Activated T-helper 1 cell treated with Interleukin-2 at 50 U/mL for 16 hours (primary cell): ENCODE measurements at regions not wholly inside any gene's neighbourhood (a gene's known extent, or its start where the extent isn't known, plus 50 kb on each side); places are given as distances from the start of the nearest gene placed in this dataset.
"Not testable (repeated sequence)": the region's sequence is repeated elsewhere in the genome, so short reads cannot be mapped to it uniquely, and the experiment has no call there.

Experiments
- DNase-seq: peaks from one replicate; pipeline ENCODE4 v3.0.0-alpha.2; 2020; ENCODE audit warnings: low read depth

- DNase-seq, result no peak
These were observed 52.7 kb upstream of the SERBP1 start for GRCh38 chr1:67482733-67483482.

- DNase-seq, result no peak
These were observed 54.3 kb upstream of the SERBP1 start for GRCh38 chr1:67484492-67484891.

DNA sequence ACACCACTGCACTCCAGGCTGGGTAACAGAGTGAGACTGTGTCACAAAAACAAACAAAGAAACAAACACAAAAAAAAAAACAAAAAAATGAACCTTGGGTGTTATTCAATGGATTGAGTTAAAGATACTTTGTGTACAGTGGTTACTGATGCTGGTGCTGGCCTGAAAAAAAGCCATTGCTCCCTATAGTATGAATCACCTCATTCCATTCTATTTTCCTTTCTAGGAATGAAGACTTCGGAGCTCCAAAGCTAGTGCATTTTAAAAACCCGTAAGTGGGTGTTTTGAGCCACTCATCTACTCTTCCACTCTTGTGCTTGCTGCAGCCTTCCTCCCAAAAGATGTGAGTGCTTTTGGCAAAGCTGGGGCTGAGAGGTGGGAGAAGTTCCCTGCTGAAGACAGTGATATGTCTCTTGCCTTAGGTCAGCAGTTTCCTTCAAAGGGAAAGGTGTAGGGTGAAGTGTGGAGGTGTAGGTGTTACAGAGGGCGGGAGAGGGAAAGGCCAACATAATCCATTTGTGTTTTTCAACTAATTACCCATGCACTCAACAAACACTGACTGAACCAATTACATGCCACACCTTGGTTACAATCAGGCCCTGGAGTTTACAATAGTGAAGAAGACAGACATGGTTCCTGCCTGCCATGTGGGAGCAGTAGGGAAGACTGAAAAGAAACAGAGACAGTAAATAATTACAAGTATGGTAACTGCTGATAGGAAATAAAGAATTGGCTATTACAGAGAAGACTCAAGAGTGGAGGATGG is 55.0 kb upstream of the SERBP1 start:
- DNase-seq, result no peak

DNA sequence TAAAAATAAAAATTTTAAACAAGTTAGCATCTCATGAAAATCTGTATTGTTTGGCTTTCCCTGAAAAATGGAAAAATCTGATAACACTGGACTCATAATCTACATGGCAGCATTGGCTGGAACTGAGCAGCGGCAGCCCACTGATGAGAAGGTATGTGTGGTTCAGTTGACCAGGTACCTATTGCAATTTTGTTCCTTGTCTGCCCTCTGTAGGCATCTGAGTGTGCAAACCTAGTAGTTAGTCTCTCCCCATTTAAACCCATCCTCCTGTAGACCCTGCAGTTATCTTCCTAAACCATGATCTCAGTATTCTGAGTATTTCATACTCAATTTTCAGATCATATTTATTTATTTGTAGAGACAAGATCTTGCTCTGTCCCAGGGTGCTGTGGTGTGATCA is 59.4 kb upstream of the SERBP1 start:
- DNase-seq, result no peak

DNA sequence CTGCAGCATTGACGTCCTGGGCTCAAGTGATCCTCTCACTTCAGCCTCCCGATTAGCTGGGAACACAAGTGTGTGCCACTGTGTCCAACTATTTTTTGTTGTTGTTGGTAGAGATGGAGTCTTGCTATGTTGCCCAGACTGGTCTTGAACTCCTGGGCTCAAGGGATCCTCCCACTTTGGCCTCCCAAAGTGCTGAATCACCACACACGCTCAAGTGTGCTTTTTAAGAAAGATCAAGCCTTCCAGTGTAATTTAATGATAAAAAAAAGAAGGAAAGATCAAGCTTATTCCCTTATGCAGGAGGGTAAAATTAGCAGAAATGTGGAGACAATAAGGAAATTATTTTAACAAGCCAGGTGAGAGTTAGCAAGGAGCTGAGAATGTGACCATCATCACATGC is 61.1 kb upstream of the SERBP1 start:
- no peak for DNase-seq

GRCh38 chr1:67493148-67493547 is 62.9 kb upstream of the SERBP1 start:
- DNase-seq, result no peak

- no peak for DNase-seq
These were observed 65.1 kb upstream of the SERBP1 start for GRCh38 chr1:67495327-67495726.

GRCh38 chr1:67496329-67496728 is 66.1 kb upstream of the SERBP1 start:
- no peak for DNase-seq

GRCh38 chr1:67500413-67500959 is 70.3 kb upstream of the SERBP1 start:
- peak; percentile 75 for DNase-seq

DNA sequence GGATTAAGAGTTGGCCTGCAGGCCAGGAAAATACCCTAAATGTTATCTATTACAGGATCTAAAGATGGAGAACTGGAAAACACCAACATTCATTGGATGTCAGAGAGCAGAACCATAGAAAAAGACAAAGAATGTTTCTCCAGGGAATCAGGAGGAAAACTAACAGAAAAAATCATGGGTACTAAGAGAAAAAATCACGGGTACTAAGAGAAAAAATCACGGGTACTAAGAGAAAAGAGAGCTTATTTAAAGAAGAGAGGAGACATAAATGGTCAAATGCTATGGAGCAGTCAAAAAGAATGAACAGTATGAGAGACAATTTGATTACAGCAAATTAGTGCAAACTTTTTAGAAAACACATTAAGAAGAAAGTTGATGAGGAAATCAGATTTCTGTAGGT is 73.8 kb upstream of the SERBP1 start:
- DNase-seq, result no peak

- not testable (repeated sequence) for DNase-seq
These were observed 83.4 kb upstream of the SERBP1 start for GRCh38 chr1:67513392-67514294.

DNA sequence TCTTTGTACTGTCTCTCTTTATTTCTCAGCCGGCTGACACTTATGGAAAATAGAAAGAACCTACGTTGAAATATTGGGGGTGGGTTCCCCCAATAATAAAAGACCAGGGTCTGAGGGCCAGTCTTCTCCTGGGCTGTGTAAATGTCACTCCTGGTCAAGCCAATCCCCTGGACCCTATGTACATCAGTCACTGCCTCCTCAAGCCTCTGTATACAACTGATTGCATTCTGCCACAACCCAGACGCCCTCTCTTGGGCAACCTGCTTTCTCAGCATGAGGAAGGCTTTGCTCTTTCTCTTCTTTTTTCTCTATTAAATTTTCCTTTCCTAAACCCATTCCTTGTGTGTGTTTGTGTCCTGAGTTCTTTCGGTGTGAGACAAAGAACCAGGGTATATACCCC is 84.1 kb upstream of the SERBP1 start:
- DNase-seq, result no peak

GRCh38 chr1:67514786-67515185 is 84.6 kb upstream of the SERBP1 start:
- no peak for DNase-seq

- DNase-seq, result no peak
These were observed 85.3 kb upstream of the SERBP1 start for GRCh38 chr1:67515324-67516080.

DNA sequence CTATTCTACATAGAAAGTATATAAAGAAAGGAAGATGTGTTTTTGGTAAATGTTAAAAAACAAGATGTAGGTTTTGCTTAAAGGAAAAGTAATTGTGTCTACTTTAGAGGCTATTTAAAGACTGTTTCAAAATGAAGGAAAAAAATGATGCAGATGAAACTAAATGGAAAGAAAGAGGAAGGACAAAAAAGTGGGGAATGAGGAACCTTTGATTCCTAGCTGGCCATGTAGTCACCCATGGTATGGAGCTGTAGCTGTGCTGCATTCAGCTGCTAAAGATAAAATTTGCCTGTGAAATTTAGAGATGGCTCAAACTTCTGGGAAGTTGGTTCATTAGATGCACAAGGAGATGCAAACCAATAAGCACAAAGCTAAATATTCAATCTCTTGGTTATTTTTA is 86.8 kb upstream of the SERBP1 start:
- DNase-seq, result no peak

GRCh38 chr1:67522001-67522441 is 91.8 kb upstream of the SERBP1 start:
- no peak for DNase-seq

DNA sequence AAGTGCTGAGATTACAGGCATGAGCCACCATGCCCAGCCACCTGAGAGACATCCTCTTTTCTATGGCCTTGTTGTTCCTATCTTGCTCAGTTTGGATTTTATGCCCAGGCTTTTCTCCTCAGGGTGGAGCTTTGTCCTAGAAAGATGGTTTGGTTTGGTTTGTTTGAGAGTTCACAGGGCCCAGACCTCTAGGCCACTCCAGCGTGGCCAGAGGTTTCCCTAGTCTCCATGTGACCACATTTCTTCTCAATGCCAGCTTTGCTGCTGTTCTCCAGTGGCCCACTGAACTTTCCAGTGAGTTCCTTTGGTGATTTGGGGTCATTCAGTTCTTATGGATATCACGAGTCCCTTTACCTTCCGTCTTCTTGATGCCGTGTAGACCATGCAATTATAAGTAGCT is 92.6 kb upstream of the SERBP1 start:
- DNase-seq, result no peak

DNA sequence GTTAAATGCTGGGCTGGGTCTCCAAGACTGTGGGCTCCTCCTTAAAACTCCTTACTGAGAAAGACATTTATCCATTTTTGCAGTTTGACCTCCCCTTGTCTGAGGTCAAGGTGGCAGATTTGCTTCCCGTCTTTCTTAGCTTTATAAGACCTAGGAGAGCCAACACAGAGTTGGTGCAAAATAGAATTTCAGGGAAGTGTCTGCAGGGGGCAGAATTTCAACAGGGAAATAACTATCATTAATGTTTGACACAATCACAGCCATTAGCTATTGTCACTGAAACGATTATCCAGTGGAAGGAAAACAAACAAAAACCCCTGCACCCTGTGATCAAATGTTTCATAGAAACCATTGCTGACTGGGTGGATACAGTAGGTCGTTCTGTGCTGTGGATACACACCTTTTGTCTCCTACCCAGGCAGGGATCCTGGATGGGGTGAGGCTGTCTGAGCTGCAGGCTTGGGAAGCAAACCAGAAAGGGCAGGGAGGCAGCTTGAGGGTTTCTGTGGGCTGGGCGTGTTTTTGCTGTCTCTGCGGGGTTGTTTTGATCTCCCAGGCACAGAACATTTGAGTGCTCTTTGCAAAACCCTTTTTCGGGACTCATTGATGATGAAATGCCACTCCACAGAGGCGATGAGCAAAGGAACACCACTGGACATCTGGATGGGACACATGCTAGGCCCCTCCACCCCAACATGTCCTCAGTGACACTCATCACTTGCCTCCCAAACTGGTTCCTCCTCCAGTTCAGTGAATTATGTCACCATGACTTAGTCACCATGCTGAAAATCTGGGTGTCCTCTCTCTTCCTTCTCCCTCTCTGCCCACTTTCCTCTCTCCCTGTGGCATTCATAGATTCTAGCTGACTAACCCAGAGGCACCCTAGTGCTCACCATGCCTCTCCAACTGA is 94.2 kb upstream of the SERBP1 start:
- no peak for DNase-seq

DNA sequence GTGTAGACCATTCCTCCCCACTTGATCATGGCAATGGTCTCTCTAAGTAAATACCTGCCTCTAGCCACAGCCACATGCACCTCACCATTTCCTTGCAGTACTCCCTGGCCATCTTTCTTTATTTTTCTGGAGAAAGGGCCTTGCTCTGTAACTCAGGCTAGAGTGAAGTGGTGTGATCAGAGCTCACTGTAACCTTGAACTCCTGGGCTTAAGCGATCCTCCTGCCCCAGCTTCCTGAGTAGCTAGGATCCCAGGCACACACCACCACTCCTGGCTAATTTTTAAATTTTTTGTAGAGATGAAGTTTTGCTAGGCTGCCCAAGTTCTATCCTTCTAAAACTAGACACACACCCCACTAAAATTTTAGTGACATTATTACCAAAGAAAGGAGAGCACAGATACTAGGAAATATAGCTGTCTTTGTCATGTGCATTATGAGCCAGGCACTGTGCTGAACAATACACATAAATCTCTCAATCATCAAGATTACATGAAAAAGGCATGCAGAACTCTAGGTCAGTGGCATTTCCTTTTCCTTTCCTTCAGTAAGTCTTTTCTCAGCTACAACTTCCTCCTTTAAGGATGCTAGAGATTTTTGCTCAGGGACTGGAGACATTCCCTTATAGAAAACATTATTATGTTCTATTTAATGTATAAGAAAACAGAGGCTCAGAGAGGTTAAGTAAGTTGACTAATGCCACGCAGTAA is 95.0 kb upstream of the SERBP1 start:
- no peak for DNase-seq

DNA sequence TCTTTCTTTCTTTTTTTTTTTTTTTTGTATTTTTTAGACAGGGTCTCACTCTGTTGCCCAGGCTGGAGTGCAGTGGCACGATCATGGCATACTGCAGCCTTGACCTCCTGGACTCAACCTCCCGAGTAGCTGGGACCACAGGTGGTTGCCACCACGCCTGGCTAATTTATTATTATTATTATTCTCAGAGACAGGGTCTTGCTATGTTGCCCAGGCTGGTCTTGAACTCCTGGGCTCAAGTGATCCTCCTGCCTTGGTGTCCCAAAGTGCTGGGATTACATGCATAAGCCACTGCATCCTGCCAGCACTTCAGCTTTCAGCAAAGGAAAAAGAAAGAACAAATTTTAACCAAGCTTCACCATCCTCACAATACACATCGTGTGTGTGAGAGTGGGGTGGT is 97.9 kb upstream of the SERBP1 start:
- DNase-seq, result no peak
